ENCODE measurements at regions not wholly inside any gene's neighbourhood (a gene's known extent, or its start where the extent isn't known, plus 50 kb on each side); places are given as distances from the start of the nearest gene placed in this dataset.

GRCh38 chr13:74485757-74486156, 351.6 kb upstream of the KLF12 start:
- H3K4me3 ChIP-seq (ENCODE audit: low read depth in 1 of 2, low read length in 1 of 2), result no peak overlapping the region
- no peaks in the 10 kb centered on the region for H3K4me1 ChIP-seq (ENCODE audit: control insufficient read depth in 1 of 2, insufficient read depth in 1 of 2, low read depth in 1 of 2, low read length in 1 of 2)
- H3K27me3 ChIP-seq, result no peaks in the 10 kb centered on the region
- no peak overlapping the region for H3K27ac ChIP-seq
- no peaks in the 10 kb centered on the region for H3K9me3 ChIP-seq
- no peak for TF ChIP-seq CTCF (IDR thresholded peaks at IDR 0.05)
- no peaks in the 10 kb centered on the region for H3K36me3 ChIP-seq

GRCh38 chr13:74479124-74479523, 344.9 kb upstream of the KLF12 start:
- TF ChIP-seq CTCF (IDR thresholded peaks at IDR 0.05), result no peak
- no peak overlapping the region for H3K27ac ChIP-seq
- no peaks in the 10 kb centered on the region for H3K9me3 ChIP-seq
- no peaks in the 10 kb centered on the region for H3K27me3 ChIP-seq
- no peaks in the 10 kb centered on the region for H3K4me1 ChIP-seq (ENCODE audit: control insufficient read depth in 1 of 2, insufficient read depth in 1 of 2, low read depth in 1 of 2, low read length in 1 of 2)
- no peaks in the 10 kb centered on the region for H3K36me3 ChIP-seq
- H3K4me3 ChIP-seq (ENCODE audit: low read depth in 1 of 2, low read length in 1 of 2), result no peak overlapping the region

GRCh38 chr13:74476788-74477187, 342.6 kb upstream of the KLF12 start:
- Histone ChIP-seq H3K4me3 (ENCODE audit: low read depth in 1 of 2, low read length in 1 of 2) (no peak overlapping the region), H3K27ac (no peak overlapping the region), H3K36me3 (no peaks in the 10 kb centered on the region), H3K9me3 (no peaks in the 10 kb centered on the region), H3K27me3 (no peaks in the 10 kb centered on the region), H3K4me1 (ENCODE audit: control insufficient read depth in 1 of 2, insufficient read depth in 1 of 2, low read depth in 1 of 2, low read length in 1 of 2) (no peaks in the 10 kb centered on the region)
- no peak for TF ChIP-seq CTCF (IDR thresholded peaks at IDR 0.05)

- no peaks in the 10 kb centered on the region for H3K36me3 ChIP-seq
Observed at GRCh38 chr13:74476365-74476764, 342.2 kb upstream of the KLF12 start.

GRCh38 chr13:74466864-74467263, 332.7 kb upstream of the KLF12 start:
- Histone ChIP-seq H3K4me3 (ENCODE audit: low read depth in 1 of 2, low read length in 1 of 2) (no peak overlapping the region), H3K27me3 (no peaks in the 10 kb centered on the region), H3K36me3 (no peaks in the 10 kb centered on the region), H3K9me3 (no peaks in the 10 kb centered on the region), H3K4me1 (ENCODE audit: control insufficient read depth in 1 of 2, insufficient read depth in 1 of 2, low read depth in 1 of 2, low read length in 1 of 2) (no peaks in the 10 kb centered on the region), H3K27ac (no peak overlapping the region)
- TF ChIP-seq CTCF (IDR thresholded peaks at IDR 0.05), result no peak

More at GRCh38 chr13:74476365-74476764, 342.2 kb upstream of the KLF12 start:
- no peak overlapping the region for H3K4me3 ChIP-seq (ENCODE audit: low read depth in 1 of 2, low read length in 1 of 2)
- no peaks in the 10 kb centered on the region for H3K9me3 ChIP-seq
- H3K27ac ChIP-seq, result no peak overlapping the region
- no peaks in the 10 kb centered on the region for H3K4me1 ChIP-seq (ENCODE audit: control insufficient read depth in 1 of 2, insufficient read depth in 1 of 2, low read depth in 1 of 2, low read length in 1 of 2)
- H3K27me3 ChIP-seq, result no peaks in the 10 kb centered on the region
- no peak for TF ChIP-seq CTCF (IDR thresholded peaks at IDR 0.05)

- H3K9me3 ChIP-seq, result no peaks in the 10 kb centered on the region
- no peaks in the 10 kb centered on the region for H3K27me3 ChIP-seq
- no peak overlapping the region for H3K27ac ChIP-seq
- no peaks in the 10 kb centered on the region for H3K4me1 ChIP-seq (ENCODE audit: control insufficient read depth in 1 of 2, insufficient read depth in 1 of 2, low read depth in 1 of 2, low read length in 1 of 2)
- no peaks in the 10 kb centered on the region for H3K36me3 ChIP-seq
- no peak overlapping the region for H3K4me3 ChIP-seq (ENCODE audit: low read depth in 1 of 2, low read length in 1 of 2)
- TF ChIP-seq CTCF (IDR thresholded peaks at IDR 0.05), result no peak
Observed at GRCh38 chr13:74466020-74466419, 331.8 kb upstream of the KLF12 start.
